Peyer's patch (tissue), 4 donors: ENCODE measurements at regions not wholly inside any gene's neighbourhood (a gene's known extent, or its start where the extent isn't known, plus 50 kb on each side); places are given as distances from the start of the nearest gene placed in this dataset.

Source experiments
- POLR2A ChIP-seq, 2 donors: fragments of 450-650 bp; IDR thresholded peaks; one replicate each; pipeline ENCODE4 v1.5.1; 2017; ENCODE audit warnings: antibody characterized with exemption in 2 of 2, mild to moderate bottlenecking in 2 of 2, moderate library complexity in 2 of 2
- TF ChIP-seq, protein P1 (sequence below), 6 experiments: fragments of 450-650 bp in 4 of 6; fragments of 200-600 bp in 2 of 6; sonication (generic) in 1 of 6; IDR thresholded peaks; one replicate each; pipeline ENCODE4 v1.5.1; 2017 to 2019; ENCODE audit warnings: antibody characterized with exemption in 6 of 6, mild to moderate bottlenecking in 3 of 6, moderate library complexity in 1 of 6

DNA sequence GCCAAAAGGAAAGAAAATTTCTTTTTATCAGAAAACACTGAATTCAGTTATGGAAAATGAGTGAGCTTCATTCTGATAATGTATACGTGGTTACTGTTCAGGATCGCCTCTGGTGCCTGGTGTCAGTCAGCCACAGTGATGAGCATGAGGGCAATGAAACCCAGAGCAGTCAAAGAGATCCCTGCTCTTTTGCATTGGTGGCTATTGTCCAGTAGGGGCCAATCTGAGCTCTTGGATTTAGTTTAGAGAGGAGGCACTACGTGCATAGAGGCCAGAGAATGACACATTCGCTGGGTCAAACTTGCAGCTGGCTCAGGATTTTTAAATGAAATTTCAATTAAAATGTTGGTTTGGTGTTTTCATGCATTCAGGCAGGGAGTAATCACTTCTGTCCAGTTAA lies 522.9 kb downstream of the TMEM182 start:
- no peak for TF ChIP-seq POLR2A (IDR thresholded peaks at IDR 0.05)
- TF ChIP-seq, protein P1, sequence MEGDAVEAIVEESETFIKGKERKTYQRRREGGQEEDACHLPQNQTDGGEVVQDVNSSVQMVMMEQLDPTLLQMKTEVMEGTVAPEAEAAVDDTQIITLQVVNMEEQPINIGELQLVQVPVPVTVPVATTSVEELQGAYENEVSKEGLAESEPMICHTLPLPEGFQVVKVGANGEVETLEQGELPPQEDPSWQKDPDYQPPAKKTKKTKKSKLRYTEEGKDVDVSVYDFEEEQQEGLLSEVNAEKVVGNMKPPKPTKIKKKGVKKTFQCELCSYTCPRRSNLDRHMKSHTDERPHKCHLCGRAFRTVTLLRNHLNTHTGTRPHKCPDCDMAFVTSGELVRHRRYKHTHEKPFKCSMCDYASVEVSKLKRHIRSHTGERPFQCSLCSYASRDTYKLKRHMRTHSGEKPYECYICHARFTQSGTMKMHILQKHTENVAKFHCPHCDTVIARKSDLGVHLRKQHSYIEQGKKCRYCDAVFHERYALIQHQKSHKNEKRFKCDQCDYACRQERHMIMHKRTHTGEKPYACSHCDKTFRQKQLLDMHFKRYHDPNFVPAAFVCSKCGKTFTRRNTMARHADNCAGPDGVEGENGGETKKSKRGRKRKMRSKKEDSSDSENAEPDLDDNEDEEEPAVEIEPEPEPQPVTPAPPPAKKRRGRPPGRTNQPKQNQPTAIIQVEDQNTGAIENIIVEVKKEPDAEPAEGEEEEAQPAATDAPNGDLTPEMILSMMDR (IDR thresholded peaks at IDR 0.05): no peak
